Mesothelial cell of epicardium (in vitro differentiated cells): ENCODE measurements at regions not wholly inside any gene's neighbourhood (a gene's known extent, or its start where the extent isn't known, plus 50 kb on each side); places are given as distances from the start of the nearest gene placed in this dataset.

Source experiments
- DNase-seq, 2 experiments: peaks; one replicate each; pipeline ENCODE4 v3.0.0; 2021; ENCODE audit warnings: low spot score in 2 of 2; ENCODE audit not compliant: unreplicated experiment in 2 of 2
- H3K27ac Mint-ChIP-seq: 2 replicates; pipeline ENCODE4 v1.8.0; 2021; ENCODE audit warnings: mixed read lengths
- H3K27me3 Mint-ChIP-seq: 2 replicates; pipeline ENCODE4 v1.8.0; 2021; ENCODE audit warnings: low read depth, mixed read lengths
- H3K36me3 Mint-ChIP-seq: 2 replicates; pipeline ENCODE4 v1.8.0; 2021; ENCODE audit warnings: mixed read lengths
- H3K4me1 Mint-ChIP-seq: 2 replicates; pipeline ENCODE4 v1.8.0; 2021; ENCODE audit warnings: mixed read lengths
- H3K4me3 Mint-ChIP-seq: 2 replicates; pipeline ENCODE4 v1.8.0; 2021; ENCODE audit warnings: mild to moderate bottlenecking, moderate library complexity, mixed read lengths
- H3K9me3 Mint-ChIP-seq: 2 replicates; pipeline ENCODE4 v1.8.0; 2021; ENCODE audit warnings: mixed read lengths
- CTCF ChIP-seq: fragments of 200-600 bp; sonication (generic); IDR thresholded peaks from one replicate; pipeline ENCODE4 v1.5.0; 2021; ENCODE audit warnings: antibody characterized with exemption; ENCODE audit not compliant: unreplicated experiment

- TF ChIP-seq CTCF, result no peak
- Mint-ChIP-seq H3K36me3 (no peaks in the 10 kb centered on the region), H3K27me3 (no peaks in the 10 kb centered on the region), H3K27ac (no peak overlapping the region), H3K4me3 (no peak overlapping the region), H3K9me3 (no peaks in the 10 kb centered on the region), H3K4me1 (no peaks in the 10 kb centered on the region)
- no peak for DNase-seq
These were observed 151.4 kb upstream of the CALCR start for GRCh38 chr7:93725954-93726353.

- Mint-ChIP-seq H3K9me3 (no peaks in the 10 kb centered on the region), H3K4me3 (no peak overlapping the region), H3K36me3 (no peaks in the 10 kb centered on the region), H3K27ac (no peak overlapping the region), H3K27me3 (peaks cover 2% of the 10 kb centered on the region), H3K4me1 (no peaks in the 10 kb centered on the region)
- TF ChIP-seq CTCF, result no peak
- DNase-seq, result no peak
These were observed 149.1 kb upstream of the CALCR start for GRCh38 chr7:93723424-93724124.

DNA sequence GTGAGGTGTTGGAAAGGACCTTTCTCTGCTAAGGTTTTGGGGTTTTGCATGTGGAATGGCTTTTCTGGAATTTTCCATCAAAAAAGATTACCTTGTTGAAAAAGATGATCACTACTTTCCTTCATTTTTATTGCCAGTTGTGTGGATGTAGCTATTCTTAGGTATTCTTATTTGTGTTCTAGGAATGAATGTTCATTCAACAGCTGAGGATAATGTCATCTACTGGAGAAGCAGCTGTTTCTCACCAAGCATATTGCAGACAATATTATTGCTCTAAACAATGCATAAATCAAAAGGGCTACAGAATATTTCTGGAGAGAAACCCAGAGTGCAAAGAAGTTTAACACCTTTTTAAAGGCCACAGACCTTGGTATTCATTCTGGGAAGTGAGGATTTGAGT, 145.6 kb upstream of the CALCR start:
- Mint-ChIP-seq H3K27ac (no peak overlapping the region), H3K4me3 (no peak overlapping the region), H3K9me3 (no peaks in the 10 kb centered on the region), H3K36me3 (no peaks in the 10 kb centered on the region), H3K27me3 (peaks cover 7% of the 10 kb centered on the region), H3K4me1 (no peaks in the 10 kb centered on the region)
- no peak for DNase-seq
- TF ChIP-seq CTCF, result no peak

GRCh38 chr7:93719546-93719945, 145.0 kb upstream of the CALCR start:
- no peak overlapping the region for H3K27ac Mint-ChIP-seq
- no peak overlapping the region for H3K4me3 Mint-ChIP-seq
- TF ChIP-seq CTCF, result no peak
- no peak for DNase-seq
- no peaks in the 10 kb centered on the region for H3K4me1 Mint-ChIP-seq
- H3K27me3 Mint-ChIP-seq, result peaks cover 9% of the 10 kb centered on the region
- no peaks in the 10 kb centered on the region for H3K36me3 Mint-ChIP-seq
- no peaks in the 10 kb centered on the region for H3K9me3 Mint-ChIP-seq

GRCh38 chr7:93717217-93717900, 142.8 kb upstream of the CALCR start:
- no peak overlapping the region for H3K4me3 Mint-ChIP-seq
- no peaks in the 10 kb centered on the region for H3K9me3 Mint-ChIP-seq
- H3K27me3 Mint-ChIP-seq, result peaks cover 27% of the 10 kb centered on the region
- H3K4me1 Mint-ChIP-seq, result no peaks in the 10 kb centered on the region
- TF ChIP-seq CTCF, result no peak
- H3K27ac Mint-ChIP-seq, result no peak overlapping the region
- no peak for DNase-seq
- no peaks in the 10 kb centered on the region for H3K36me3 Mint-ChIP-seq
